GM21576 (cell line): ENCODE measurements at regions not wholly inside any gene's neighbourhood (a gene's known extent, or its start where the extent isn't known, plus 50 kb on each side); places are given as distances from the start of the nearest gene placed in this dataset.

Source experiments
- ATAC-seq: cut with Tn5 transposase; IDR thresholded peaks from one replicate; pipeline ENCODE4 v1.9.1; 2021; ENCODE audit warnings: mild to moderate bottlenecking, moderate library complexity; ENCODE audit not compliant: unreplicated experiment

DNA sequence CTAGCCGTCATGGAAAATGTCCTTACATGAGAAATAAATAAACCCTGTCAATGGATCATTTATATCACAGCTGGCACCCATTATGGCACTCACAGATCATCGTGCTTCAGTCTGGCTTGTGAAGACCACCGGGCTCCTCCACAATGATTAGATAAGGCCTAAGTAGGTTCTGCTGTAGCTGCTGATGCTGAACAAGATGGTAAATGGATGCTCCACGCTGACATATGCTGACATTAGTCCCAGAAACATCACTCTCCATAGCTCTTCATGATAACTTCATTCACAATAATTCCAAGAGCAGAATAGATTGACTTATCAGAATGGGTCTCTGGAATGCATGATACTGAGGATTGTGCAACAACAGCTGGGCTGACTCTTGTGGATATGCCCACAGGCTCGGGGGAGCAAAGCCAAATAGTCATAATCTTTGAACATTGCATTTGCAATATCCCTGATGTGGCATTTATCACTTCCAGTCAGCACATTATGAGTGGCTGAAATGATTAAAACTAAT, 63.8 kb upstream of the RXFP2 start:
- no peak for ATAC-seq

DNA sequence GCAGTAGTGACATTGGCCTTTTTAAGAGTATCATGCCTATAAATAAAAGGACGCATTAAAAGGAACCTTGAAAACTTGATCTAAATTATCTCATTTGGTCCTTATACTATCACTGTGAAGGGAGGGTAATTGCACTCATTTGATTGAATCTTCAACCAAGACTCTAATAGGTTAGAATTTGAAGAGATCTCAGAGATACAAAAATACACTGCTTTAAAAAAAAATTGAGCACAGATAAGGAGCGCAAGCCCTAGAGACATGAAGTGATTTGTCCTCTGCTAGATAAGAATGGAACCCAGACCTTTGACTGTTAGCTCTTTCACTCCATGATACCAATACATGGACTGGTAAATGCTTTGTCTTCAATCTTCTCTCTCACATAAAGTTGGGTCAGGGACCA, 58.2 kb upstream of the RXFP2 start:
- no peak for ATAC-seq

DNA sequence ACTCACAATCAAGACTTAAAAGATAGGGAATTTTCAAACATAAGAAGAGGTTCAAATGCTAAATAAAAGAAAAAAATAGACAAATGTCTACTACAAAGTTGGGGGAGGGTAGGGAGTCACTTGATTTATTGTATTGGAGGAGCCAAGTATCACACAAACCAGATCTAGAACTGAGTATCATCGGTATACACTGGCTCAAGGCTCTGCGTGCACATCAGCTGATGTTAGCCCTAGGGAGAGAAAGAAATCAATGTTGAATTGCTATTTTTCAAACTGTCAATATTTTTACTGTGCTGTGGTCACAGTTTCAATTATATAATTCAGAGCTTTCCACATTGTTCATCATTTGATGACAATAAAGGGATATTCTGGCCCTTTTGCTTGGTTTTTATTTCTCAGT, 54.9 kb upstream of the RXFP2 start:
- no peak for ATAC-seq

DNA sequence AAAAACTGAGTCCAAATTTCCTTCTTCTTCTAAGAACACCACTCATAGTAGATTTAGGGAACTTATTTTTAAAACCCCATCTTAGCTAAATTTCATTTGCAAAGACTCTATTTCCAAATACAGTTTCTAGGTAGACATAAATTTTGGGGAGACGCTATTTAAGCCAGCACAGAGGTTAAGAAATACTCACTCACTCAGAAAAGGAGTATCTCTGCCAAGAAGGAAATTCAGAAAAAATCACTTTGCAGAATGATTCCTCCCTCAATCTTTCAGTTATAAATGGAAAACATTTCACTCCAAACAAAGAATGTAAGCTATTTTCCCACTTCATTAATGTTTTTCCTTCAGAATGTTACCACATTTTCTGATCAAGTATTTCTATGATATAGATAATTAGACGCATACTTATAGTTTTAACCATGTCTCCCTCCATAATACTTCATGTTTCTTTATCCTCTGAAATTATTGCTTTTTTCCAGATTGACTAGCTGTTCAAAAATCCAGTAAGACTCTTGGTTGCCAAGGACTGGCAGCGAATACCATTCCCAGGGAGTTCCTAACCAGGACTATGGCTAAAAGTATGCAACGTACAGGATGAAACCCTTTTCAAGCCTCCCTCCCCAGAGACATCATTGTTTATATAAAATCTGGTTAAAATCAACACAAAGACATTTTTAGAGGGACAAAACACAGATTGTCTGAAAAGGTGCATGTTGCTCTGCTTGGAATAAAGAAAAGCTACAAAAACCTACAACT, 52.5 kb upstream of the RXFP2 start:
- ATAC-seq, result no peak
